Loucy (cell line): ENCODE measurements at regions not wholly inside any gene's neighbourhood (a gene's known extent, or its start where the extent isn't known, plus 50 kb on each side); places are given as distances from the start of the nearest gene placed in this dataset.

Experiments used
- H2AFZ ChIP-seq: fragments of 200-600 bp; sonication (generic); 2 replicates; pipeline ENCODE4 v1.6.0; 2016; ENCODE audit warnings: antibody characterized with exemption, mild to moderate bottlenecking, low read length, moderate library complexity
- H3F3A ChIP-seq: fragments of 200-600 bp; 2 replicates; pipeline ENCODE4 v1.6.0; 2016; ENCODE audit warnings: antibody characterized with exemption, low read depth, mild to moderate bottlenecking
- H3K27me3 ChIP-seq: fragments of 200-600 bp; sonication (generic); 2 replicates; pipeline ENCODE4 v1.6.1; 2014; ENCODE audit warnings: low read length, mild to moderate bottlenecking; ENCODE audit not compliant: insufficient read depth, poor library complexity, severe bottlenecking
- H3K36me3 ChIP-seq: fragments of 200-600 bp; sonication (generic); 2 replicates; pipeline ENCODE4 v1.6.1; 2016; ENCODE audit warnings: low read length; ENCODE audit not compliant: insufficient read depth
- H3K4me1 ChIP-seq: fragments of 200-600 bp; sonication (generic); 2 replicates; pipeline ENCODE4 v1.5.1; 2014; ENCODE audit warnings: low read length, mild to moderate bottlenecking; ENCODE audit not compliant: insufficient read depth, poor library complexity, severe bottlenecking
- H3K4me2 ChIP-seq: fragments of 200-600 bp; sonication (generic); 2 replicates; pipeline ENCODE4 v1.6.0; 2014; ENCODE audit warnings: antibody characterized with exemption, low read length, low read depth, mild to moderate bottlenecking; ENCODE audit not compliant: poor library complexity, severe bottlenecking
- H3K4me3 ChIP-seq: fragments of 200-600 bp; sonication (generic); 2 replicates; pipeline ENCODE4 v1.5.1; 2014; ENCODE audit warnings: low read length, mild to moderate bottlenecking, mixed read lengths; ENCODE audit not compliant: poor library complexity, severe bottlenecking
- H3K79me2 ChIP-seq: fragments of 200-600 bp; sonication (generic); 2 replicates; pipeline ENCODE4 v1.6.1; 2014; ENCODE audit warnings: low read length; ENCODE audit not compliant: insufficient read depth
- H3K9ac ChIP-seq: fragments of 200-600 bp; sonication (generic); 2 replicates; pipeline ENCODE4 v1.6.0; 2014; ENCODE audit warnings: mild to moderate bottlenecking, low read depth, low read length, moderate library complexity; ENCODE audit not compliant: poor library complexity, severe bottlenecking
- H3K9me2 ChIP-seq: fragments of 200-600 bp; sonication (generic); replicated peaks from 2 replicates; pipeline ENCODE4 v1.6.1; 2016; ENCODE audit warnings: low read depth, low read length, mixed read lengths
- H3K9me3 ChIP-seq: fragments of 200-600 bp; sonication (generic); 2 replicates; pipeline ENCODE4 v1.6.1; 2014; ENCODE audit warnings: mild to moderate bottlenecking, antibody characterized with exemption, low read length, low read depth; ENCODE audit not compliant: insufficient read depth
- H4K20me1 ChIP-seq: fragments of 200-600 bp; sonication (generic); 2 replicates; pipeline ENCODE4 v1.6.0; 2014; ENCODE audit warnings: antibody characterized with exemption, low read length, mild to moderate bottlenecking; ENCODE audit not compliant: insufficient read depth, poor library complexity, severe bottlenecking
- EZH2phosphoT487 ChIP-seq: fragments of 200-600 bp; IDR thresholded peaks from 2 replicates; pipeline ENCODE4 v1.6.1; 2018; ENCODE audit warnings: antibody characterized with exemption, mild to moderate bottlenecking, moderate library complexity, borderline replicate concordance
- TF ChIP-seq, protein P1 (sequence below): fragments of 200-600 bp; sonication (generic); conservative IDR thresholded peaks from 2 replicates; pipeline ENCODE4 v1.5.1; 2014; ENCODE audit warnings: mild to moderate bottlenecking, antibody characterized with exemption, low read length

DNA sequence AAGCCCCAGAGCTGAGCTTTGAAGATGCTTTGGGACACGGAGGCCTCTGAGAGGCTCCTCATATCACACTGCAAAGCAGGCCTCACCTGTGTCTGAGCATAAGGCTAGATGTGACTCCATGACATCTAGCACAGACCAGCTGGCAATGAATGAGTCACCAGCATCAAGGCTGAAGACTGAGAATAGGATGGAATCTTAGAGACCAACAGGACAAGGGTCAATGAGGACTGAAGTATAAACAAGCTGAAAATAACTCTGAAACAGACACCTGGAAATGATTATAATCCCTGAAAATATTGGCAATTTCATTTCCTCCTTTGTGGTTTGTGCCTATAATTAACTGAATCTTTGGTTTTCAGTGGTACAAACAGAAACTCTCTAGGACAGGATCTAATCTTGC lies 87.1 kb upstream of the PRPS1 start:
- peaks cover 9% of the 10 kb centered on the region for H3K4me1 ChIP-seq
- no peaks in the 10 kb centered on the region for H3K9me3 ChIP-seq
- H3K36me3 ChIP-seq, result no peaks in the 10 kb centered on the region
- no peak overlapping the region for H3K4me2 ChIP-seq
- no peaks in the 10 kb centered on the region for H3F3A ChIP-seq
- H3K79me2 ChIP-seq, result no peaks in the 10 kb centered on the region
- no peak overlapping the region for H3K4me3 ChIP-seq
- no peak overlapping the region for H3K9ac ChIP-seq
- H2AFZ ChIP-seq, result no peak overlapping the region
- TF ChIP-seq, protein P1, sequence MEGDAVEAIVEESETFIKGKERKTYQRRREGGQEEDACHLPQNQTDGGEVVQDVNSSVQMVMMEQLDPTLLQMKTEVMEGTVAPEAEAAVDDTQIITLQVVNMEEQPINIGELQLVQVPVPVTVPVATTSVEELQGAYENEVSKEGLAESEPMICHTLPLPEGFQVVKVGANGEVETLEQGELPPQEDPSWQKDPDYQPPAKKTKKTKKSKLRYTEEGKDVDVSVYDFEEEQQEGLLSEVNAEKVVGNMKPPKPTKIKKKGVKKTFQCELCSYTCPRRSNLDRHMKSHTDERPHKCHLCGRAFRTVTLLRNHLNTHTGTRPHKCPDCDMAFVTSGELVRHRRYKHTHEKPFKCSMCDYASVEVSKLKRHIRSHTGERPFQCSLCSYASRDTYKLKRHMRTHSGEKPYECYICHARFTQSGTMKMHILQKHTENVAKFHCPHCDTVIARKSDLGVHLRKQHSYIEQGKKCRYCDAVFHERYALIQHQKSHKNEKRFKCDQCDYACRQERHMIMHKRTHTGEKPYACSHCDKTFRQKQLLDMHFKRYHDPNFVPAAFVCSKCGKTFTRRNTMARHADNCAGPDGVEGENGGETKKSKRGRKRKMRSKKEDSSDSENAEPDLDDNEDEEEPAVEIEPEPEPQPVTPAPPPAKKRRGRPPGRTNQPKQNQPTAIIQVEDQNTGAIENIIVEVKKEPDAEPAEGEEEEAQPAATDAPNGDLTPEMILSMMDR, result no peak
- H3K27me3 ChIP-seq, result no peaks in the 10 kb centered on the region
- H3K9me2 ChIP-seq, result no peaks in the 10 kb centered on the region
- H4K20me1 ChIP-seq, result no peaks in the 10 kb centered on the region

DNA sequence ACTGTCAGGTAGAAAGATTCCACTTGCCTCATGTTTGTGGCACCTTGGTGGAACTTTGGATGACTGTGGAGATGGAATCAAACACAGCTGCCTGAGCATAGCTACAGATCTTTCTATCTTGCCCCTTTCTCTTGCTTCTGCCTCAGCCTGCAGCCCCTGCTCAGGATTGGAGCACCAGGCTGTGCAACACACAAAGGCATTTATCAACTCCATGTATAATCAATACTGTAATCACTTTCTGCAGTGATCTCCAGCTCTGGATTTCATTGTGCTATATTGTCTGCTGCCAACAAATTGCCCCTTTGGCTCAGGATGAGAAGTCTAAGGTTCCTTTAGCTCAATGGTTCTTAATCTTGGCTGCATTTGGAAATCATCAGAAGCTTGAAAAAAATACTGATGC lies 86.3 kb upstream of the PRPS1 start:
- TF ChIP-seq EZH2phosphoT487, result no peak
- TF ChIP-seq, protein P1, result no peak
- H3K4me1 ChIP-seq, result peaks cover 17% of the 10 kb centered on the region

DNA sequence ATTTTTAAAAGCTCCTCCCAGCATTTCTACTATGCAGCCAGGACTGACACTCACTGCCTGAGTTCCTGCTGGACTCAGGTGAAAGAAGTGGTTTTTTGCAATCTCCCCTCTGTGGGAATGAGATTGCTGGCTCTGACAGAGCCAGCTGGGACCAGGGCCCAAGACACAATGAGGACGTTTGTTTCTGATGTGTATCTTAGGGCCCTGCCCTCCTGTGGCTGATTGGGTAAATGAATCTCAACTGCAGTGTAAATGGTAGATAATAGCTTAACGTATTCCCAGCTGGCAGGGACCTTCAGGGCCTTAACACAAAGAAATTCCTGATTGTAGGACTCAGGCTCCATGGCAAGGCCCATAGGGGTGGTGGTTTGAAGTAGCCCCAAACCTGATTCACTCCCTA lies 85.8 kb upstream of the PRPS1 start:
- H2AFZ ChIP-seq, result no peak overlapping the region

More for the DNA sequence above, 86.3 kb upstream of the PRPS1 start:
- Histone ChIP-seq H3K4me2 (no peak overlapping the region), H3K9me3 (no peaks in the 10 kb centered on the region), H3K36me3 (no peaks in the 10 kb centered on the region), H3F3A (no peaks in the 10 kb centered on the region), H3K9ac (no peak overlapping the region), H3K27me3 (no peaks in the 10 kb centered on the region), H3K79me2 (no peaks in the 10 kb centered on the region), H3K4me3 (no peak overlapping the region), H3K9me2 (no peaks in the 10 kb centered on the region), H4K20me1 (no peaks in the 10 kb centered on the region), H2AFZ (no peak overlapping the region)

More for the DNA sequence above, 85.8 kb upstream of the PRPS1 start:
- TF ChIP-seq, protein P1, result peak; percentile 38
- no peak for TF ChIP-seq EZH2phosphoT487
- Histone ChIP-seq H3F3A (no peaks in the 10 kb centered on the region), H3K4me2 (no peak overlapping the region), H4K20me1 (no peaks in the 10 kb centered on the region), H3K9ac (no peak overlapping the region), H3K9me2 (no peaks in the 10 kb centered on the region), H3K4me3 (no peak overlapping the region), H3K4me1 (peaks cover 17% of the 10 kb centered on the region), H3K36me3 (no peaks in the 10 kb centered on the region), H3K9me3 (no peaks in the 10 kb centered on the region), H3K79me2 (no peaks in the 10 kb centered on the region), H3K27me3 (no peaks in the 10 kb centered on the region)
